ENCODE measurements at regions not wholly inside any gene's neighbourhood (a gene's known extent, or its start where the extent isn't known, plus 50 kb on each side); places are given as distances from the start of the nearest gene placed in this dataset.
"Not testable (repeated sequence)": the region's sequence is repeated elsewhere in the genome, so short reads cannot be mapped to it uniquely, and the experiment has no call there.

- H3K36me3 ChIP-seq (ENCODE audit: insufficient read depth) = no peaks in the 10 kb centered on the region
- H4K20me1 ChIP-seq (ENCODE audit: insufficient read depth) = no peaks in the 10 kb centered on the region
- no peak overlapping the region for H2AFZ ChIP-seq (ENCODE audit: low read depth)
- no peak overlapping the region for H3K9ac ChIP-seq
- H3K4me2 ChIP-seq = no peak overlapping the region
- no peak overlapping the region for H3K27ac ChIP-seq
- no peak overlapping the region for H3K4me3 ChIP-seq (IDR thresholded peaks at IDR 0.05; ENCODE audit: insufficient read depth, low read depth, low read length)
- no peak for TF ChIP-seq CTCF (conservative IDR thresholded peaks at IDR 0.05; ENCODE audit: low read depth, low read length)
- no peaks in the 10 kb centered on the region for H3K4me1 ChIP-seq (ENCODE audit: low read depth, poor library complexity, severe bottlenecking)
- H3K79me2 ChIP-seq (ENCODE audit: insufficient read depth, low read depth) = no peaks in the 10 kb centered on the region
- no peaks in the 10 kb centered on the region for H3K27me3 ChIP-seq (ENCODE audit: insufficient read depth, low read depth)
Measured at GRCh38 chrX:117400839-117401238, 715.8 kb downstream of the KLHL13 start.

- Histone ChIP-seq H3K4me1 (ENCODE audit: low read depth, poor library complexity, severe bottlenecking) (no peaks in the 10 kb centered on the region), H3K4me2 (no peak overlapping the region), H3K4me3 (IDR thresholded peaks at IDR 0.05; ENCODE audit: insufficient read depth, low read depth, low read length) (no peak overlapping the region), H3K9ac (no peak overlapping the region), H3K36me3 (ENCODE audit: insufficient read depth) (no peaks in the 10 kb centered on the region), H4K20me1 (ENCODE audit: insufficient read depth) (no peaks in the 10 kb centered on the region), H2AFZ (ENCODE audit: low read depth) (no peak overlapping the region), H3K27me3 (ENCODE audit: insufficient read depth, low read depth) (no peaks in the 10 kb centered on the region), H3K79me2 (ENCODE audit: insufficient read depth, low read depth) (no peaks in the 10 kb centered on the region), H3K27ac (no peak overlapping the region)
- TF ChIP-seq CTCF (conservative IDR thresholded peaks at IDR 0.05; ENCODE audit: low read depth, low read length) = no peak
Measured at GRCh38 chrX:117400005-117400404, 716.6 kb downstream of the KLHL13 start.

- no peak overlapping the region for H3K27ac ChIP-seq
- no peaks in the 10 kb centered on the region for H3K36me3 ChIP-seq (ENCODE audit: insufficient read depth)
- H3K9ac ChIP-seq = no peak overlapping the region
- no peaks in the 10 kb centered on the region for H3K79me2 ChIP-seq (ENCODE audit: insufficient read depth, low read depth)
- H3K4me1 ChIP-seq (ENCODE audit: low read depth, poor library complexity, severe bottlenecking) = no peaks in the 10 kb centered on the region
- no peaks in the 10 kb centered on the region for H3K27me3 ChIP-seq (ENCODE audit: insufficient read depth, low read depth)
- no peaks in the 10 kb centered on the region for H4K20me1 ChIP-seq (ENCODE audit: insufficient read depth)
- no peak overlapping the region for H3K4me2 ChIP-seq
- no peak overlapping the region for H2AFZ ChIP-seq (ENCODE audit: low read depth)
- H3K4me3 ChIP-seq (IDR thresholded peaks at IDR 0.05; ENCODE audit: insufficient read depth, low read depth, low read length) = no peak overlapping the region
- TF ChIP-seq CTCF (conservative IDR thresholded peaks at IDR 0.05; ENCODE audit: low read depth, low read length) = no peak
Measured at GRCh38 chrX:117397844-117398243, 718.8 kb downstream of the KLHL13 start.

- not testable (repeated sequence) for H2AFZ ChIP-seq (ENCODE audit: low read depth); H3K79me2 ChIP-seq (ENCODE audit: insufficient read depth, low read depth); H3K27ac ChIP-seq; H4K20me1 ChIP-seq (ENCODE audit: insufficient read depth); H3K27me3 ChIP-seq (ENCODE audit: insufficient read depth, low read depth); H3K4me3 ChIP-seq (IDR thresholded peaks at IDR 0.05; ENCODE audit: insufficient read depth, low read depth, low read length); H3K9ac ChIP-seq; H3K36me3 ChIP-seq (ENCODE audit: insufficient read depth); H3K4me2 ChIP-seq; H3K4me1 ChIP-seq (ENCODE audit: low read depth, poor library complexity, severe bottlenecking)
Measured at GRCh38 chrX:117394506-117395070, 722.0 kb downstream of the KLHL13 start.

- H3K4me3 ChIP-seq (IDR thresholded peaks at IDR 0.05; ENCODE audit: insufficient read depth, low read depth, low read length); H4K20me1 ChIP-seq (ENCODE audit: insufficient read depth); H3K4me1 ChIP-seq (ENCODE audit: low read depth, poor library complexity, severe bottlenecking); H3K27me3 ChIP-seq (ENCODE audit: insufficient read depth, low read depth); H3K27ac ChIP-seq; H3K4me2 ChIP-seq; H3K36me3 ChIP-seq (ENCODE audit: insufficient read depth); H3K9ac ChIP-seq; H3K79me2 ChIP-seq (ENCODE audit: insufficient read depth, low read depth); H2AFZ ChIP-seq (ENCODE audit: low read depth): not testable (repeated sequence)
Measured at GRCh38 chrX:117392360-117392759, 724.2 kb downstream of the KLHL13 start.

Measured in KMS-11 (cell line).